ENCODE measurements at regions not wholly inside any gene's neighbourhood (a gene's known extent, or its start where the extent isn't known, plus 50 kb on each side); places are given as distances from the start of the nearest gene placed in this dataset.

GRCh38 chr13:30071969-30072817, 221.8 kb upstream of the UBL3 start:
- TF ChIP-seq RAD21 (conservative IDR thresholded peaks at IDR 0.05 in 1 of 2, IDR thresholded peaks at IDR 0.05 in 1 of 2): no peak
- no peak for TF ChIP-seq FOSB (CRISPR knock-in tag; IDR thresholded peaks at IDR 0.05)
- no peak for TF ChIP-seq CTCF (IDR thresholded peaks at IDR 0.05)
- no peak for TF ChIP-seq ESRRA (IDR thresholded peaks at IDR 0.05; ENCODE audit: borderline replicate concordance, low read length)
- TF ChIP-seq RNF2 (IDR thresholded peaks at IDR 0.05; ENCODE audit: borderline replicate concordance, low read depth): no peak
- no peak for TF ChIP-seq HDAC2 (IDR thresholded peaks at IDR 0.05)
- no peak for TF ChIP-seq ZSCAN20 (CRISPR knock-in tag; IDR thresholded peaks at IDR 0.05)
- no peak for TF ChIP-seq POLR2A (IDR thresholded peaks at IDR 0.05; ENCODE audit: low read length)
- no peak for TF ChIP-seq HOXA7 (CRISPR knock-in tag; IDR thresholded peaks at IDR 0.05)
- TF ChIP-seq ELK1 (IDR thresholded peaks at IDR 0.05; ENCODE audit: low read depth, low read length): no peak

All from A549 (cell line).